ENCODE measurements at regions not wholly inside any gene's neighbourhood (a gene's known extent, or its start where the extent isn't known, plus 50 kb on each side); places are given as distances from the start of the nearest gene placed in this dataset.

DNA sequence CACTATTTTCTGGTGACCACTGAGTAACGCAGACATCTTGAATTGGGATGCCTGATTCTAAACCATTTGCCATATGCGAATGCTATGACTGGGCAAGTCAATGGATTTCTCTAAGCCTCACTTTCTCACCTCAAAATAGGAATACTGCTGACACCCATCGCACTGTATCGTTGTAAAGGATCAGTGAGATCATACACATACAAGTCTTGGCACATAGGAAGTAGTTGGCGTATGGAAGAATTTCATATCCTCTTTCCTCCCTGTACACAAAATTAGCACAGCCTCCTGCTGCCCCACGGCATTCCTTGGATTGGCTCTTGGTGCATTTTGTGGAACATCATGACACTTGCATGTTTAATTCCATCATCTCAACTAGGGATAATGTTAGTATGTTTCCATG lies 366.9 kb downstream of the CMPK2 start:
- TF ChIP-seq ESRRG (CRISPR knock-in tag; IDR thresholded peaks at IDR 0.05) (no peak), SNAI2 (CRISPR knock-in tag; IDR thresholded peaks at IDR 0.05) (no peak), ISL1 (CRISPR knock-in tag; IDR thresholded peaks at IDR 0.05) (no peak), ZNF70 (CRISPR knock-in tag; IDR thresholded peaks at IDR 0.05) (no peak), TOX (CRISPR knock-in tag; IDR thresholded peaks at IDR 0.05; ENCODE audit: borderline replicate concordance) (no peak), ZNF565 (CRISPR knock-in tag; conservative IDR thresholded peaks at IDR 0.05; ENCODE audit: low read depth) (no peak), BACH2 (CRISPR knock-in tag; IDR thresholded peaks at IDR 0.05; ENCODE audit: borderline replicate concordance) (no peak), PATZ1 (CRISPR knock-in tag; IDR thresholded peaks at IDR 0.05; ENCODE audit: borderline replicate concordance) (no peak), ZNF8 (CRISPR knock-in tag; IDR thresholded peaks at IDR 0.05) (no peak), PPARA (CRISPR knock-in tag; IDR thresholded peaks at IDR 0.05; ENCODE audit: borderline replicate concordance) (no peak), CSDC2 (CRISPR knock-in tag; IDR thresholded peaks at IDR 0.05) (no peak)
- ATAC-seq: no peak

GRCh38 chr2:6499691-6500090 lies 366.0 kb downstream of the CMPK2 start:
- no peak for ATAC-seq
- no peak for TF ChIP-seq TOX (CRISPR knock-in tag; IDR thresholded peaks at IDR 0.05; ENCODE audit: borderline replicate concordance)
- TF ChIP-seq BACH2 (CRISPR knock-in tag; IDR thresholded peaks at IDR 0.05; ENCODE audit: borderline replicate concordance): no peak
- no peak for TF ChIP-seq CSDC2 (CRISPR knock-in tag; IDR thresholded peaks at IDR 0.05)
- TF ChIP-seq ZC3H10 (CRISPR knock-in tag; IDR thresholded peaks at IDR 0.05): no peak
- TF ChIP-seq TCF4 (CRISPR knock-in tag; IDR thresholded peaks at IDR 0.05; ENCODE audit: borderline replicate concordance): no peak
- TF ChIP-seq ZNF565 (CRISPR knock-in tag; conservative IDR thresholded peaks at IDR 0.05; ENCODE audit: low read depth): no peak
- TF ChIP-seq ARNTL (CRISPR knock-in tag; IDR thresholded peaks at IDR 0.05; ENCODE audit: borderline replicate concordance, low read depth): no peak
- TF ChIP-seq, protein P1, sequence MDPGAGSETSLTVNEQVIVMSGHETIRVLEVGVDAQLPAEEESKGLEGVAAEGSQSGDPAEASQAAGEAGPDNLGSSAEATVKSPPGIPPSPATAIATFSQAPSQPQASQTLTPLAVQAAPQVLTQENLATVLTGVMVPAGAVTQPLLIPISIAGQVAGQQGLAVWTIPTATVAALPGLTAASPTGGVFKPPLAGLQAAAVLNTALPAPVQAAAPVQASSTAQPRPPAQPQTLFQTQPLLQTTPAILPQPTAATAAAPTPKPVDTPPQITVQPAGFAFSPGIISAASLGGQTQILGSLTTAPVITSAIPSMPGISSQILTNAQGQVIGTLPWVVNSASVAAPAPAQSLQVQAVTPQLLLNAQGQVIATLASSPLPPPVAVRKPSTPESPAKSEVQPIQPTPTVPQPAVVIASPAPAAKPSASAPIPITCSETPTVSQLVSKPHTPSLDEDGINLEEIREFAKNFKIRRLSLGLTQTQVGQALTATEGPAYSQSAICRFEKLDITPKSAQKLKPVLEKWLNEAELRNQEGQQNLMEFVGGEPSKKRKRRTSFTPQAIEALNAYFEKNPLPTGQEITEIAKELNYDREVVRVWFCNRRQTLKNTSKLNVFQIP (CRISPR knock-in tag; IDR thresholded peaks at IDR 0.05; ENCODE audit: borderline replicate concordance, low read depth): no peak
- no peak for TF ChIP-seq PATZ1 (CRISPR knock-in tag; IDR thresholded peaks at IDR 0.05; ENCODE audit: borderline replicate concordance)
- TF ChIP-seq ESRRG (CRISPR knock-in tag; IDR thresholded peaks at IDR 0.05): no peak
- no peak for TF ChIP-seq PPARA (CRISPR knock-in tag; IDR thresholded peaks at IDR 0.05; ENCODE audit: borderline replicate concordance)

- TF ChIP-seq PATZ1 (CRISPR knock-in tag; IDR thresholded peaks at IDR 0.05; ENCODE audit: borderline replicate concordance) (peak; percentile 72; the same call in 1 of the 2 replicates), BACH2 (CRISPR knock-in tag; IDR thresholded peaks at IDR 0.05; ENCODE audit: borderline replicate concordance) (no peak), ZNF8 (CRISPR knock-in tag; IDR thresholded peaks at IDR 0.05) (peak; percentile 55; the same call in 1 of the 2 replicates), ARNTL (CRISPR knock-in tag; IDR thresholded peaks at IDR 0.05; ENCODE audit: borderline replicate concordance, low read depth) (no peak), GLIS3 (CRISPR knock-in tag; IDR thresholded peaks at IDR 0.05) (peak; percentile 76), ISL1 (CRISPR knock-in tag; IDR thresholded peaks at IDR 0.05) (peak; percentile 96), TOX (CRISPR knock-in tag; IDR thresholded peaks at IDR 0.05; ENCODE audit: borderline replicate concordance) (no peak), ZFP3 (CRISPR knock-in tag; IDR thresholded peaks at IDR 0.05) (no peak), TSHZ2 (CRISPR knock-in tag; IDR thresholded peaks at IDR 0.05) (peak; percentile 62; the same call in 1 of the 2 replicates), ESRRG (CRISPR knock-in tag; IDR thresholded peaks at IDR 0.05) (no peak), PPARA (CRISPR knock-in tag; IDR thresholded peaks at IDR 0.05; ENCODE audit: borderline replicate concordance) (no peak), OSR1 (CRISPR knock-in tag; IDR thresholded peaks at IDR 0.05) (no peak), CREB5 (CRISPR knock-in tag; IDR thresholded peaks at IDR 0.05; ENCODE audit: low read depth) (peak; percentile 90), ZFP30 (CRISPR knock-in tag; IDR thresholded peaks at IDR 0.05) (no peak), CSRNP3 (CRISPR knock-in tag; IDR thresholded peaks at IDR 0.05) (no peak; the same call in 1 of the 2 replicates)
- ATAC-seq: no peak
Observed at GRCh38 chr2:6506361-6506794, 359.3 kb downstream of the CMPK2 start.

Measured in SK-N-SH treated with all-trans-retinoic acid at 6 μM for 48 hours (cell line).